RWPE1 (cell line): ENCODE measurements at regions not wholly inside any gene's neighbourhood (a gene's known extent, or its start where the extent isn't known, plus 50 kb on each side); places are given as distances from the start of the nearest gene placed in this dataset.

Experiments
- CTCF ChIA-PET: fragments of 350-600 bp; sonication (Branson Sonifier 250); formaldehyde crosslinking; extraction: SDS; loops from one replicate; lab custom pipeline; 2021; lab: Yijun Ruan, JAX
- POLR2A ChIA-PET: fragments of 400-600 bp; formaldehyde crosslinking; extraction: SDS; loops from one replicate; lab custom pipeline; 2020; ENCODE audit warnings: antibody characterized with exemption; ENCODE audit not compliant: low non-redundant PET; lab: Yijun Ruan, JAX
- DNase-seq: peaks from one replicate; pipeline ENCODE4 v3.0.0; 2012; ENCODE audit warnings: low spot score
- H3K27ac ChIP-seq: fragments of 450-650 bp; 2 replicates; pipeline ENCODE4 v1.5.1; 2017
- CTCF ChIP-seq: fragments of 450-650 bp; conservative IDR thresholded peaks from 2 replicates; pipeline ENCODE4 v1.5.1; 2017; ENCODE audit warnings: low read depth, mild to moderate bottlenecking

GRCh38 chr1:195096051-195096521 is 1512.2 kb downstream of the KCNT2 start:
- no peak for TF ChIP-seq CTCF
- ChIA-PET POLR2A (no interaction called here), CTCF (no interaction called here)
- H3K27ac ChIP-seq: no peak overlapping the region
- no peak for DNase-seq

- DNase-seq: no peak
- ChIA-PET CTCF (interaction anchor here (0.6 kb wide), 1 partner anchor 1541 kb away, joined by 3 read pairs; no protein-coding TSS in a partner anchor), POLR2A (no interaction called here)
Observed at GRCh38 chr1:195085196-195085595, 1523.0 kb downstream of the KCNT2 start.

GRCh38 chr1:195082183-195082582 is 1526.1 kb downstream of the KCNT2 start:
- peak; percentile 23 for DNase-seq
- no peak overlapping the region for H3K27ac ChIP-seq
- POLR2A ChIA-PET: no interaction called here
- CTCF ChIA-PET: no interaction called here
- TF ChIP-seq CTCF: no peak

More at GRCh38 chr1:195085196-195085595, 1523.0 kb downstream of the KCNT2 start:
- TF ChIP-seq CTCF: no peak
- no peak overlapping the region for H3K27ac ChIP-seq

- TF ChIP-seq CTCF: no peak
- ChIA-PET POLR2A (no interaction called here), CTCF (no interaction called here)
- no peak for DNase-seq
- no peak overlapping the region for H3K27ac ChIP-seq
Observed at GRCh38 chr1:195076682-195077081, 1531.6 kb downstream of the KCNT2 start.

- no peak for DNase-seq
- no peak overlapping the region for H3K27ac ChIP-seq
- ChIA-PET POLR2A (no interaction called here), CTCF (interaction anchor here (0.6 kb wide), 1 partner anchor 974 kb away, joined by 3 read pairs; no protein-coding TSS in a partner anchor)
- TF ChIP-seq CTCF: no peak
Observed at GRCh38 chr1:195075973-195076372, 1532.3 kb downstream of the KCNT2 start.

- POLR2A ChIA-PET: no interaction called here
- no peak for DNase-seq
- TF ChIP-seq CTCF: no peak
- no peak overlapping the region for H3K27ac ChIP-seq
- CTCF ChIA-PET: no interaction called here
Observed at GRCh38 chr1:195071461-195071860, 1536.8 kb downstream of the KCNT2 start.
